SK-N-SH (cell line): ENCODE measurements at regions not wholly inside any gene's neighbourhood (a gene's known extent, or its start where the extent isn't known, plus 50 kb on each side); places are given as distances from the start of the nearest gene placed in this dataset.

Experiments
- CTCF ChIA-PET: fragments of 300-600, 350-600 bp; formaldehyde crosslinking; extraction: SDS; loops from one replicate; lab custom pipeline; 2021; lab: Yijun Ruan, JAX
- POLR2A ChIA-PET: fragments of 350-600 bp; sonication (Branson Sonifier 250); formaldehyde crosslinking; extraction: SDS; loops from one replicate; lab custom pipeline; 2020; ENCODE audit warnings: antibody characterized with exemption, inconsistent platforms; lab: Yijun Ruan, JAX
- DNase-seq: peaks from one replicate; pipeline ENCODE4 v3.0.0; 2012
- H2AFZ ChIP-seq: fragments of 200-600 bp; sonication (generic); 2 replicates; pipeline ENCODE4 v1.8.1; 2016; ENCODE audit warnings: antibody characterized with exemption, mild to moderate bottlenecking, low read depth
- H3F3A ChIP-seq: fragments of 200-600 bp; sonication (generic); replicated peaks from 2 replicates; pipeline ENCODE3; 2016; ENCODE audit warnings: antibody characterized with exemption, mild to moderate bottlenecking; ENCODE audit not compliant: insufficient read depth
- H3K27ac ChIP-seq, 2 experiments: fragments of 200-500 bp in 1 of 2; fragments of 200-600 bp in 1 of 2; sonication (Bioruptor generic) in 1 of 2; sonication (generic), shearing (Covaris generic) in 1 of 2; 2 replicates each; pipeline versions ENCODE4 v1.5.1 to v1.6.1; 2014 to 2016; ENCODE audit warnings: low read depth in 2 of 2, inconsistent platforms in 1 of 2, low read length in 1 of 2, mild to moderate bottlenecking in 1 of 2, mixed read lengths in 1 of 2
- H3K27me3 ChIP-seq: fragments of 200-600 bp; sonication (generic), shearing (Covaris generic); 2 replicates; pipeline ENCODE4 v1.6.1; 2016; ENCODE audit warnings: mixed run types; ENCODE audit not compliant: insufficient read depth
- H3K36me3 ChIP-seq, 2 experiments: fragments of 200-500 bp in 1 of 2; fragments of 200-600 bp in 1 of 2; sonication (Bioruptor generic) in 1 of 2; sonication (generic) in 1 of 2; replicated peaks in 1 of 2; 2 replicates each; pipeline versions ENCODE3 to v1.5.1; 2014 to 2016; ENCODE audit warnings: low read length in 1 of 2, mild to moderate bottlenecking in 1 of 2; ENCODE audit not compliant: insufficient read depth in 2 of 2, control insufficient read depth in 1 of 2
- H3K4me1 ChIP-seq, 2 experiments: fragments of 200-500 bp in 1 of 2; fragments of 200-600 bp in 1 of 2; sonication (Bioruptor generic) in 1 of 2; sonication (generic), shearing (Covaris generic) in 1 of 2; 2 replicates each; pipeline versions ENCODE4 v1.5.1 to v1.6.1; 2014 to 2016; ENCODE audit warnings: low read depth in 1 of 2, low read length in 1 of 2, mixed run types in 1 of 2; ENCODE audit not compliant: insufficient read depth in 2 of 2, control insufficient read depth in 1 of 2
- H3K4me2 ChIP-seq: fragments of 200-600 bp; sonication (generic), shearing (Covaris generic); 2 replicates; pipeline ENCODE4 v1.6.1; 2017; ENCODE audit warnings: mixed run types
- H3K4me3 ChIP-seq, 2 experiments: fragments of 200-500 bp in 1 of 2; fragments of 200-600 bp in 1 of 2; sonication (Bioruptor generic) in 1 of 2; sonication (generic), shearing (Covaris generic) in 1 of 2; 2 replicates each; pipeline versions ENCODE4 v1.5.1 to v1.8.1; 2014 to 2016; ENCODE audit warnings: low read depth in 2 of 2, inconsistent platforms in 1 of 2, low read length in 1 of 2, mild to moderate bottlenecking in 1 of 2, mixed read lengths in 1 of 2, moderate library complexity in 1 of 2
- H3K79me2 ChIP-seq: fragments of 200-600 bp; sonication (generic); 2 replicates; pipeline ENCODE4 v1.8.1; 2017; ENCODE audit warnings: mild to moderate bottlenecking; ENCODE audit not compliant: insufficient read depth
- H3K9ac ChIP-seq: fragments of 200-600 bp; sonication (generic); 2 replicates; pipeline ENCODE4 v1.6.1; 2017; ENCODE audit warnings: mixed run types
- H3K9me2 ChIP-seq: fragments of 200-600 bp; sonication (generic); 2 replicates; pipeline ENCODE4 v1.6.1; 2017; ENCODE audit warnings: mixed run types
- H3K9me3 ChIP-seq: fragments of 200-600 bp; sonication (generic); 2 replicates; pipeline ENCODE4 v1.6.1; 2017; ENCODE audit warnings: mixed run types, mild to moderate bottlenecking, moderate library complexity
- H4K20me1 ChIP-seq: fragments of 200-600 bp; sonication (generic); 2 replicates; pipeline ENCODE4 v1.6.1; 2017; ENCODE audit warnings: mild to moderate bottlenecking, mixed run types; ENCODE audit not compliant: insufficient read depth
- CTCF ChIP-seq: fragments of 200-600 bp; sonication (generic); IDR thresholded peaks from 2 replicates; pipeline ENCODE4 v1.6.1; 2017; ENCODE audit warnings: antibody characterized with exemption, mild to moderate bottlenecking, moderate library complexity
- ELF1 ChIP-seq: IDR thresholded peaks from 2 replicates; pipeline ENCODE4 v1.4.0; 2012
- EZH2phosphoT487 ChIP-seq: fragments of 200-600 bp; sonication (generic); IDR thresholded peaks from 2 replicates; pipeline ENCODE4 v1.6.1; 2017; ENCODE audit warnings: low read depth, mixed run types, mild to moderate bottlenecking, antibody characterized with exemption, moderate library complexity, borderline replicate concordance
- FOSL2 ChIP-seq: IDR thresholded peaks from 2 replicates; pipeline ENCODE4 v1.4.0; 2012; ENCODE audit warnings: low read depth, mild to moderate bottlenecking, moderate library complexity, borderline replicate concordance
- FOXJ3 ChIP-seq: sonication (generic); formaldehyde crosslinking; IDR thresholded peaks from 2 replicates; pipeline ENCODE4 v1.5.1; 2020; ENCODE audit warnings: mild to moderate bottlenecking, missing genetic modification reagents
- GATA2 ChIP-seq: sonication (generic); formaldehyde crosslinking; IDR thresholded peaks from 2 replicates; pipeline ENCODE4 v1.5.0; 2020; ENCODE audit warnings: mild to moderate bottlenecking, missing genetic modification reagents
- MAX ChIP-seq: IDR thresholded peaks from 2 replicates; pipeline ENCODE4 v1.4.0; 2012; ENCODE audit warnings: low read depth
- MXI1 ChIP-seq: IDR thresholded peaks from 2 replicates; pipeline ENCODE4 v1.6.1; 2012; ENCODE audit warnings: mild to moderate bottlenecking, low read depth, low read length, improper control_type of control experiment
- REST ChIP-seq: IDR thresholded peaks from 2 replicates; pipeline ENCODE4 v1.6.1; 2012; ENCODE audit warnings: mild to moderate bottlenecking, low read depth, low read length, moderate library complexity
- SIN3A ChIP-seq: IDR thresholded peaks from 2 replicates; pipeline ENCODE4 v1.6.1; 2012; ENCODE audit warnings: low read depth, mild to moderate bottlenecking, low read length, moderate library complexity, borderline replicate concordance
- SMC3 ChIP-seq: IDR thresholded peaks from 2 replicates; pipeline ENCODE4 v1.6.1; 2012; ENCODE audit warnings: low read depth, low read length, improper control_type of control experiment
- TEAD4 ChIP-seq: IDR thresholded peaks from 2 replicates; pipeline ENCODE4 v1.4.0; 2012; ENCODE audit warnings: mild to moderate bottlenecking, borderline replicate concordance; ENCODE audit not compliant: insufficient read depth
- USF2 ChIP-seq: fragments of 150-350 bp; IDR thresholded peaks from 2 replicates; pipeline ENCODE4 v1.6.1; 2017; ENCODE audit warnings: antibody characterized with exemption, low read length, low read depth, borderline replicate concordance
- YY1 ChIP-seq: IDR thresholded peaks from 2 replicates; pipeline ENCODE4 v1.4.0; 2012; ENCODE audit warnings: low read depth, mild to moderate bottlenecking
- WGBS: methylation state at CpG from one replicate; pipeline ENCODE4 v1.1.6; 2017; ENCODE audit warnings: low lambda C conversion rate; 5-methylcytosine and 5-hydroxymethylcytosine counted together

- ChIA-PET POLR2A (no interaction called here), CTCF (no interaction called here)
- WGBS: 66% methylated on average over 31 of the region's 55 CpGs
These were observed 217.0 kb upstream of the PKN2 start for GRCh38 chr1:88466899-88467580.

GRCh38 chr1:88472298-88472697 is 211.8 kb upstream of the PKN2 start:
- Histone ChIP-seq H3K4me1 (no peaks in the 10 kb centered on the region), H3K9me3 (no peaks in the 10 kb centered on the region), H2AFZ (no peak overlapping the region), H3K79me2 (no peaks in the 10 kb centered on the region), H3K4me3 (no peak overlapping the region), H3F3A (no peaks in the 10 kb centered on the region), H3K27ac (no peak overlapping the region), H4K20me1 (no peaks in the 10 kb centered on the region), H3K9me2 (no peaks in the 10 kb centered on the region), H3K36me3 (no peaks in the 10 kb centered on the region), H3K27me3 (no peaks in the 10 kb centered on the region; the same call in 1 of the 2 replicates), H3K9ac (no peak overlapping the region), H3K4me2 (no peak overlapping the region)
- ChIA-PET CTCF (no interaction called here), POLR2A (no interaction called here)
- DNase-seq: no peak
- 7% methylated on average over 2 of the region's 2 CpGs for WGBS
- TF ChIP-seq MAX (no peak), YY1 (no peak), FOXJ3 (CRISPR knock-in tag) (no peak), MXI1 (no peak), EZH2phosphoT487 (no peak), SMC3 (no peak), TEAD4 (no peak), ELF1 (no peak), FOSL2 (no peak), CTCF (no peak), SIN3A (no peak), USF2 (no peak)

More at GRCh38 chr1:88466899-88467580, 217.0 kb upstream of the PKN2 start:
- H4K20me1 ChIP-seq: no peaks in the 10 kb centered on the region
- no peak for TF ChIP-seq YY1
- no peak for TF ChIP-seq SMC3
- no peak for TF ChIP-seq GATA2
- no peak for TF ChIP-seq REST
- H3K9me3 ChIP-seq: no peaks in the 10 kb centered on the region
- H3K9ac ChIP-seq: no peak overlapping the region
- no peak overlapping the region for H3K4me2 ChIP-seq
- peaks cover 4% of the 10 kb centered on the region; the same call in 1 of the 2 replicates for H3K27me3 ChIP-seq
- H3K36me3 ChIP-seq: no peaks in the 10 kb centered on the region
- no peaks in the 10 kb centered on the region; a peak in 1 of 4 replicates for H3K4me1 ChIP-seq
- H3F3A ChIP-seq: peaks cover under 1% of the 10 kb centered on the region
- no peak overlapping the region for H3K4me3 ChIP-seq
- H3K27ac ChIP-seq: no peak overlapping the region
- H2AFZ ChIP-seq: no peak overlapping the region
- H3K79me2 ChIP-seq: no peaks in the 10 kb centered on the region
- no peak for DNase-seq
- H3K9me2 ChIP-seq: no peaks in the 10 kb centered on the region
